Glutamatergic neuron (in vitro differentiated cells): ENCODE measurements at regions not wholly inside any gene's neighbourhood (a gene's known extent, or its start where the extent isn't known, plus 50 kb on each side); places are given as distances from the start of the nearest gene placed in this dataset.

Experiments
- DNase-seq: peaks from one replicate; pipeline ENCODE4 v3.0.0; 2022
- H3K27ac Mint-ChIP-seq: one replicate; pipeline ENCODE4 v1.8.0; 2020; ENCODE audit warnings: mild to moderate bottlenecking, mixed read lengths, inconsistent platforms; ENCODE audit not compliant: unreplicated experiment
- H3K27me3 Mint-ChIP-seq: one replicate; pipeline ENCODE4 v1.8.0; 2020; ENCODE audit warnings: mild to moderate bottlenecking, moderate library complexity, mixed read lengths, inconsistent platforms; ENCODE audit not compliant: unreplicated experiment
- H3K36me3 Mint-ChIP-seq: one replicate; pipeline ENCODE4 v1.8.0; 2020; ENCODE audit warnings: mild to moderate bottlenecking, mixed read lengths, inconsistent platforms; ENCODE audit not compliant: unreplicated experiment
- H3K4me1 Mint-ChIP-seq: one replicate; pipeline ENCODE4 v1.8.0; 2020; ENCODE audit warnings: mild to moderate bottlenecking, low read depth, mixed read lengths, inconsistent platforms; ENCODE audit not compliant: unreplicated experiment
- H3K4me3 Mint-ChIP-seq: one replicate; pipeline ENCODE4 v1.8.0; 2020; ENCODE audit warnings: mild to moderate bottlenecking, mixed read lengths, inconsistent platforms; ENCODE audit not compliant: unreplicated experiment
- H3K9me3 Mint-ChIP-seq: one replicate; pipeline ENCODE4 v1.8.0; 2020; ENCODE audit warnings: mild to moderate bottlenecking, moderate library complexity, mixed read lengths, inconsistent platforms; ENCODE audit not compliant: unreplicated experiment
- CTCF ChIP-seq: fragments of 200-600 bp; sonication (generic); IDR thresholded peaks from one replicate; pipeline ENCODE4 v1.5.0; 2021; ENCODE audit not compliant: partially characterized antibody, unreplicated experiment

GRCh38 chr2:144166743-144167142 lies 353.2 kb downstream of the ZEB2 start:
- Mint-ChIP-seq H3K27me3 (peaks cover 2% of the 10 kb centered on the region), H3K4me1 (peaks cover 3% of the 10 kb centered on the region), H3K36me3 (no peaks in the 10 kb centered on the region), H3K27ac (no peak overlapping the region), H3K4me3 (no peak overlapping the region), H3K9me3 (peaks cover 2% of the 10 kb centered on the region)
- TF ChIP-seq CTCF = no peak
- DNase-seq = no peak

GRCh38 chr2:144165599-144166250 lies 354.2 kb downstream of the ZEB2 start:
- Mint-ChIP-seq H3K27me3 (peaks cover 2% of the 10 kb centered on the region), H3K36me3 (no peaks in the 10 kb centered on the region), H3K4me1 (no peaks in the 10 kb centered on the region), H3K27ac (no peak overlapping the region), H3K9me3 (peaks cover 2% of the 10 kb centered on the region), H3K4me3 (no peak overlapping the region)
- no peak for TF ChIP-seq CTCF
- no peak for DNase-seq

GRCh38 chr2:144163592-144163991 lies 356.3 kb downstream of the ZEB2 start:
- Mint-ChIP-seq H3K9me3 (peaks cover 2% of the 10 kb centered on the region), H3K4me3 (no peak overlapping the region), H3K27ac (no peak overlapping the region), H3K27me3 (peaks cover 2% of the 10 kb centered on the region), H3K4me1 (no peaks in the 10 kb centered on the region), H3K36me3 (no peaks in the 10 kb centered on the region)
- TF ChIP-seq CTCF = no peak
- no peak for DNase-seq

- no peak for DNase-seq
- no peak for TF ChIP-seq CTCF
Measured at GRCh38 chr2:144162652-144163051, 357.3 kb downstream of the ZEB2 start.

GRCh38 chr2:144161061-144161460 lies 358.9 kb downstream of the ZEB2 start:
- H3K9me3 Mint-ChIP-seq = peaks cover 2% of the 10 kb centered on the region
- peaks cover 2% of the 10 kb centered on the region for H3K27me3 Mint-ChIP-seq
- H3K36me3 Mint-ChIP-seq = no peaks in the 10 kb centered on the region
- H3K4me3 Mint-ChIP-seq = no peak overlapping the region
- peaks cover 3% of the 10 kb centered on the region for H3K4me1 Mint-ChIP-seq
- no peak for TF ChIP-seq CTCF
- no peak overlapping the region for H3K27ac Mint-ChIP-seq
- DNase-seq = no peak

More at GRCh38 chr2:144162652-144163051, 357.3 kb downstream of the ZEB2 start:
- Mint-ChIP-seq H3K36me3 (no peaks in the 10 kb centered on the region), H3K4me3 (no peak overlapping the region), H3K9me3 (peaks cover 2% of the 10 kb centered on the region), H3K27ac (no peak overlapping the region), H3K27me3 (peaks cover 2% of the 10 kb centered on the region), H3K4me1 (peaks cover 3% of the 10 kb centered on the region)
